ENCODE measurements at regions not wholly inside any gene's neighbourhood (a gene's known extent, or its start where the extent isn't known, plus 50 kb on each side); places are given as distances from the start of the nearest gene placed in this dataset.

DNA sequence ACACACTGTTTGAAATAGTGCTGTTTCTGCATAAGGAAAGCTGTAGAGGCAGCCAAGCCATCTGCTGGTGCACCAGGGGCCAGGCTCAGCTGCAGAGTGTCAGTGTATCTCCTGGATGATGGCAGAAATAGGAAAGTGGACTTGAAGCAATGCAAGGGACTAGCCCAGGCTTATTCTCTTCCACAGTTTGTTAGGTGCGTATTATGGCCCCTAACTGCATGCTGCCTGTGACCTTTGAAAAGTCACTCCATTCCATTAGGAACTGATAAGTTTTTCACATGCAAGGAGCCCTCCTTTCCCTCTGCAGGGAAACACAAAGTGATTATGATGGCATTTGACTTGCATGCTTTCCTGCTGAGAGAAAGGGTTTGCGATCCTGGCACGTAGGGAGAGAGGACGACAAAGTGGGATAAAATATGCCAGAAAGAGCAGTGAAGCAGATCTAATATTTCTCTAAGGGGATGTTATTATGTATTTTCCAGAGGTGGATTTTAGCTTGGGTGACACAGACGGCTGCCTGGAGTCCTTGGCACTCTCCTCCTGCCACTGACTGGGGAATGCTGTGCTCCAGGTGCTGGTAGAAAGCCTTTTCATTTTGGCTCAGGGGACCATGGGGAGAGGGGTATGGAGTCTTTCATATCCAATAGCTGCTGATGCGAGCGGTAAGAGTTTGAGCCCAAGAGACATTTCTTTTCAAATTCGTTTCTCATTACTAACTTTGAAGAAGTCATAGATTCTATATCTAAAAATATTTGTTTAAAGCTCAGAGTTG lies 402.1 kb upstream of the B3GALT2 start:
- Histone ChIP-seq H3K4me1 (peaks cover 0 to 14% of the 10 kb centered on the region in 2 donors), H3K9me3 (no peaks in the 10 kb centered on the region), H3K27me3 (no peaks in the 10 kb centered on the region), H3K27ac (no peak overlapping the region), H3K36me3 (no peaks in the 10 kb centered on the region), H3K4me3 (no peak overlapping the region)
- intact Hi-C loops (cut with DNase I) = no loop called here
- ATAC-seq (no peak), DNase-seq (peak in 1 of 4 donors; percentile 29)
- TF ChIP-seq CTCF (IDR thresholded peaks at IDR 0.05) = no peak

GRCh38 chr1:193584731-193585239 lies 398.4 kb upstream of the B3GALT2 start:
- TF ChIP-seq CTCF (IDR thresholded peaks at IDR 0.05) = no peak
- H3K27ac ChIP-seq = no peak overlapping the region
- intact Hi-C loops (cut with DNase I) = no loop called here
- H3K9me3 ChIP-seq = no peaks in the 10 kb centered on the region
- DNase-seq (no peak), ATAC-seq (no peak)
- H3K4me1 ChIP-seq = peaks cover 0 to 4% of the 10 kb centered on the region in 2 donors
- no peaks in the 10 kb centered on the region for H3K36me3 ChIP-seq
- no peak overlapping the region for H3K4me3 ChIP-seq
- no peaks in the 10 kb centered on the region for H3K27me3 ChIP-seq

DNA sequence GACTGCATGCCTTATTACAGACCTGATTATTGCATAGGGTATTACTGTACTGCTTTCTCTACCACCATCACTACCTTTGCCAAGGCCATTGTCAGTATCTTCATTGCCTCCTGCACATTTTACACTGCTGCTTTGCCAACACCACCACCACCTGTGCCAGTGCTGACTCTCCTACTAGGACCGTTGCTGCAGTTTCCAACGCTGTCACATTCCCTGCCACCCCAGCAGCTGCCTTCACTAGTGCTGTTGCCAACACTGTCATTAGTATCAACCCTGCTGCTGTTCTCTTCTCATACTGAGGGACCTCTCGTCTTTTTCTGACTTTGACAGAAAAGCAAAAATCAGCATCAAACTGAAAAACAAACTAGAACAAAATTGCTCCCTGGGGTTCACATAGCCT lies 394.9 kb upstream of the B3GALT2 start:
- ATAC-seq = no peak
- no peak overlapping the region for H3K27ac ChIP-seq
- no peak for TF ChIP-seq CTCF (IDR thresholded peaks at IDR 0.05)
- no peaks in the 10 kb centered on the region for H3K36me3 ChIP-seq
- H3K27me3 ChIP-seq = no peaks in the 10 kb centered on the region
- H3K9me3 ChIP-seq = no peaks in the 10 kb centered on the region
- intact Hi-C loops (cut with DNase I) = no loop called here
- no peak for DNase-seq
- H3K4me1 ChIP-seq = no peaks in the 10 kb centered on the region
- no peak overlapping the region for H3K4me3 ChIP-seq

- DNase-seq (no peak), ATAC-seq (no peak)
- Histone ChIP-seq H3K4me3 (no peak overlapping the region), H3K4me1 (no peaks in the 10 kb centered on the region), H3K9me3 (no peaks in the 10 kb centered on the region), H3K27ac (no peak overlapping the region), H3K27me3 (no peaks in the 10 kb centered on the region), H3K36me3 (no peaks in the 10 kb centered on the region)
- TF ChIP-seq CTCF (IDR thresholded peaks at IDR 0.05) = no peak
- intact Hi-C loops (cut with DNase I) = no loop called here
These were observed 394.0 kb upstream of the B3GALT2 start for GRCh38 chr1:193580419-193580818.

DNA sequence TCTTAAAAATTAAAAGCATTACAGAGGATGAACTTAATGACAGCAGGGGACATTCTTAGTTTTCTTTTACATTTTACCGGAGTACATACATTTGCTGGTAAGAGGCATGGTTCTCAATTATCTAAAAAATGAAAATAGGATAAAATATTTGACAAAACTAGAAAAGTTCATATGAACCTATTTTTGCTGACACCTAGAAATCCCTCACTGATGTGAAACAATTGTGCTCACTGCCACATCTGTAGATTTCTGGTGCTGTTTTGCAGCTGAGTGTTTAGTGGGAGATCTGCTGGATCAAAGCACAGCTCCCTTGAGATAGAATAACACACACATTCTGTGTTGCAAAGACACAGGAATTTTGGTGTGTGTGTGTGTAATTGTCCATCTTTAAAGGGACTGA lies 392.9 kb upstream of the B3GALT2 start:
- H3K9me3 ChIP-seq = no peaks in the 10 kb centered on the region
- no peak overlapping the region for H3K27ac ChIP-seq
- no peak for ATAC-seq
- TF ChIP-seq CTCF (IDR thresholded peaks at IDR 0.05) = no peak
- no peaks in the 10 kb centered on the region for H3K36me3 ChIP-seq
- H3K27me3 ChIP-seq = no peaks in the 10 kb centered on the region
- H3K4me1 ChIP-seq = no peaks in the 10 kb centered on the region
- no peak overlapping the region for H3K4me3 ChIP-seq
- DNase-seq = no peak
- intact Hi-C loops (cut with DNase I) = no loop called here

All from left lung (tissue), 4 donors.